ENCODE measurements at regions not wholly inside any gene's neighbourhood (a gene's known extent, or its start where the extent isn't known, plus 50 kb on each side); places are given as distances from the start of the nearest gene placed in this dataset.

DNA sequence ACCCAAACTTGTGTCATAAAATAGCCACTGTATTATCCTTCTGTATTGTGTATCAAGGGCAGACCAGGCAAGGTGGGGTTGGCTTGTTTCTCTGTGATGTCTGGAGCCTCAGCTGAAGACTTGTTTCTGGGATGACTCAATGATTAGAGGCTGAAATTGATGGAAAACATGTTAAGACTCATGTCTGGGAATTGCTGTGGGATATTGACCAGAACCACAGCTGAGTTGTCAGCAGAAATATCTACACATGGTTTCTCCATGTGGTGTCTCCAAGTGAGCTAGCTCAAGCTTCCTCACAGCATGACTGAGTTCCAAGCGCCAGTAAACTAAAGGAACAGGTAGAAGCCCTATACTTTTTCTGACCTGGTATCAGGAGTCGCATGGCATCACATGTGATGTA, 128.5 kb upstream of the SYNDIG1 start:
- TF ChIP-seq, protein P1, sequence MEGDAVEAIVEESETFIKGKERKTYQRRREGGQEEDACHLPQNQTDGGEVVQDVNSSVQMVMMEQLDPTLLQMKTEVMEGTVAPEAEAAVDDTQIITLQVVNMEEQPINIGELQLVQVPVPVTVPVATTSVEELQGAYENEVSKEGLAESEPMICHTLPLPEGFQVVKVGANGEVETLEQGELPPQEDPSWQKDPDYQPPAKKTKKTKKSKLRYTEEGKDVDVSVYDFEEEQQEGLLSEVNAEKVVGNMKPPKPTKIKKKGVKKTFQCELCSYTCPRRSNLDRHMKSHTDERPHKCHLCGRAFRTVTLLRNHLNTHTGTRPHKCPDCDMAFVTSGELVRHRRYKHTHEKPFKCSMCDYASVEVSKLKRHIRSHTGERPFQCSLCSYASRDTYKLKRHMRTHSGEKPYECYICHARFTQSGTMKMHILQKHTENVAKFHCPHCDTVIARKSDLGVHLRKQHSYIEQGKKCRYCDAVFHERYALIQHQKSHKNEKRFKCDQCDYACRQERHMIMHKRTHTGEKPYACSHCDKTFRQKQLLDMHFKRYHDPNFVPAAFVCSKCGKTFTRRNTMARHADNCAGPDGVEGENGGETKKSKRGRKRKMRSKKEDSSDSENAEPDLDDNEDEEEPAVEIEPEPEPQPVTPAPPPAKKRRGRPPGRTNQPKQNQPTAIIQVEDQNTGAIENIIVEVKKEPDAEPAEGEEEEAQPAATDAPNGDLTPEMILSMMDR (IDR thresholded peaks at IDR 0.05), result no peak
- TF ChIP-seq ZFX (IDR thresholded peaks at IDR 0.05; ENCODE audit: borderline replicate concordance), result no peak
